ENCODE measurements at regions not wholly inside any gene's neighbourhood (a gene's known extent, or its start where the extent isn't known, plus 50 kb on each side); places are given as distances from the start of the nearest gene placed in this dataset.

- Histone ChIP-seq H3K56ac (ENCODE audit: insufficient read length, low read depth, low read length) (no peak overlapping the region), H3K79me1 (ENCODE audit: insufficient read depth, low read depth, low read length, poor library complexity, severe bottlenecking) (no peaks in the 10 kb centered on the region), H4K91ac (ENCODE audit: insufficient read length, low read depth, low read length) (no peak overlapping the region), H3K23me2 (ENCODE audit: insufficient read length, low read depth, low read length, poor library complexity, severe bottlenecking) (no peaks in the 10 kb centered on the region), H3T11ph (ENCODE audit: low read length) (no peak overlapping the region), H3K9ac (ENCODE audit: extremely low read depth, insufficient read length, low read length) (no peak overlapping the region), H3K18ac (ENCODE audit: insufficient read length, low read depth, low read length) (no peak overlapping the region), H3K14ac (ENCODE audit: insufficient read depth, low read length) (no peak overlapping the region), H3K4me1 (ENCODE audit: insufficient read depth, low read length) (no peaks in the 10 kb centered on the region), H2BK15ac (ENCODE audit: low read depth, low read length) (no peak overlapping the region), H3K4ac (ENCODE audit: low read depth, low read length) (no peak overlapping the region), H3K23ac (ENCODE audit: insufficient read length, low read depth, low read length) (no peak overlapping the region), H3K27ac (ENCODE audit: insufficient read length, low read depth, low read length) (no peak overlapping the region), H2BK5ac (ENCODE audit: insufficient read length, low read length) (no peak overlapping the region), H3K9me3 (ENCODE audit: control insufficient read depth, low read depth, low read length) (no peaks in the 10 kb centered on the region), H3K27me3 (ENCODE audit: insufficient read depth, low read length) (no peaks in the 10 kb centered on the region), H2BK12ac (ENCODE audit: insufficient read length, low read depth, low read length) (no peak overlapping the region), H3K79me2 (ENCODE audit: insufficient read depth, low read length) (no peaks in the 10 kb centered on the region), H3K4me2 (ENCODE audit: insufficient read depth, insufficient read length, low read length) (no peak overlapping the region), H2AFZ (ENCODE audit: low read length) (no peak overlapping the region), H2AK5ac (ENCODE audit: insufficient read length, low read length) (no peak overlapping the region), H2BK120ac (ENCODE audit: low read depth, low read length, poor library complexity, severe bottlenecking) (no peak overlapping the region), H2BK20ac (ENCODE audit: low read depth, low read length, poor library complexity, severe bottlenecking) (no peak overlapping the region), H4K8ac (replicated peaks; ENCODE audit: insufficient read length, low read depth, low read length) (no peak overlapping the region), H4K5ac (ENCODE audit: insufficient read length, low read depth, low read length) (no peak overlapping the region), H4K20me1 (ENCODE audit: control insufficient read depth, insufficient read depth, insufficient read length) (no peaks in the 10 kb centered on the region)
- Mint-ChIP-seq H3K9me3 (peaks cover under 1 to 2% of the 10 kb centered on the region in 2 experiments; a peak in 4 of 5 replicates), H3K4me3 (no peak overlapping the region), H3K36me3 (ENCODE audit: insufficient read depth in 1 of 3, low read depth in 3 of 3) (peaks cover 0 to under 1% (median 0%) of the 10 kb centered on the region in 3 experiments; a peak in 1 of 7 replicates), H3K27ac (no peak overlapping the region), H3K4me1 (peaks cover 3 to 5% of the 10 kb centered on the region in 2 experiments; a peak in 3 of 4 replicates), H3K27me3 (ENCODE audit: low read depth) (no peaks in the 10 kb centered on the region; the same call in none of the 2 replicates)
- TF ChIP-seq, protein P1, sequence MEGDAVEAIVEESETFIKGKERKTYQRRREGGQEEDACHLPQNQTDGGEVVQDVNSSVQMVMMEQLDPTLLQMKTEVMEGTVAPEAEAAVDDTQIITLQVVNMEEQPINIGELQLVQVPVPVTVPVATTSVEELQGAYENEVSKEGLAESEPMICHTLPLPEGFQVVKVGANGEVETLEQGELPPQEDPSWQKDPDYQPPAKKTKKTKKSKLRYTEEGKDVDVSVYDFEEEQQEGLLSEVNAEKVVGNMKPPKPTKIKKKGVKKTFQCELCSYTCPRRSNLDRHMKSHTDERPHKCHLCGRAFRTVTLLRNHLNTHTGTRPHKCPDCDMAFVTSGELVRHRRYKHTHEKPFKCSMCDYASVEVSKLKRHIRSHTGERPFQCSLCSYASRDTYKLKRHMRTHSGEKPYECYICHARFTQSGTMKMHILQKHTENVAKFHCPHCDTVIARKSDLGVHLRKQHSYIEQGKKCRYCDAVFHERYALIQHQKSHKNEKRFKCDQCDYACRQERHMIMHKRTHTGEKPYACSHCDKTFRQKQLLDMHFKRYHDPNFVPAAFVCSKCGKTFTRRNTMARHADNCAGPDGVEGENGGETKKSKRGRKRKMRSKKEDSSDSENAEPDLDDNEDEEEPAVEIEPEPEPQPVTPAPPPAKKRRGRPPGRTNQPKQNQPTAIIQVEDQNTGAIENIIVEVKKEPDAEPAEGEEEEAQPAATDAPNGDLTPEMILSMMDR (conservative IDR thresholded peaks at IDR 0.05) = no peak
- DNase-seq = no peak
- no CpG with 5 or more reads among the region's 2 CpGs for WGBS (ENCODE audit: extremely low coverage, insufficient read length, low lambda C conversion rate)
These were observed 84.7 kb upstream of the FBXL4 start for GRCh38 chr6:99032396-99032795.
